Heart right ventricle (tissue), 16 donors: ENCODE measurements at regions not wholly inside any gene's neighbourhood (a gene's known extent, or its start where the extent isn't known, plus 50 kb on each side); places are given as distances from the start of the nearest gene placed in this dataset.

Experiments used
- ATAC-seq, 8 donors: fragments of 200-7000 bp; cut with Tn5 transposase; one replicate each; pipeline ENCODE4 v1.9.1; 2020; ENCODE audit warnings: mild to moderate bottlenecking in 8 of 8, moderate library complexity in 8 of 8, moderate number of reproducible peaks in 1 of 8
- DNase-seq, 2 donors: peaks; one replicate each; pipeline ENCODE4 v3.0.0-alpha.2; 2020
- H3K27ac ChIP-seq, 10 donors: fragments of 200-600 bp; sonication (generic) in 2 of 10; one replicate each; pipeline versions ENCODE4 v1.5.0 to v1.8.0; 2020 to 2022; ENCODE audit warnings: mild to moderate bottlenecking in 3 of 10
- H3K27me3 ChIP-seq, 7 donors: fragments of 200-600 bp; one replicate each; pipeline ENCODE4 v1.8.0; 2021 to 2022; ENCODE audit warnings: mild to moderate bottlenecking in 2 of 7
- H3K36me3 ChIP-seq, 9 donors: fragments of 200-600 bp; sonication (generic) in 1 of 9; one replicate each; pipeline versions ENCODE4 v1.5.0 to v1.8.0; 2020 to 2022; ENCODE audit warnings: mild to moderate bottlenecking in 2 of 9
- H3K4me1 ChIP-seq, 9 donors: fragments of 200-600 bp; sonication (generic) in 1 of 9; one replicate each; pipeline versions ENCODE4 v1.5.0 to v1.8.0; 2020 to 2022; ENCODE audit warnings: mild to moderate bottlenecking in 4 of 9
- H3K4me3 ChIP-seq, 10 donors: fragments of 200-600 bp; sonication (generic) in 2 of 10; one replicate each; pipeline versions ENCODE4 v1.5.0 to v1.8.0; 2020 to 2022; ENCODE audit warnings: mild to moderate bottlenecking in 7 of 10, moderate library complexity in 2 of 10
- H3K9me3 ChIP-seq, 11 donors: fragments of 200-600 bp in 10 of 11; sonication (generic) in 2 of 11; one replicate each; pipeline versions ENCODE4 v1.5.0 to v1.8.0; 2013 to 2022; ENCODE audit warnings: mild to moderate bottlenecking in 2 of 11, control low read depth in 1 of 11, moderate library complexity in 1 of 11
- WGBS, 2 donors: extraction: QIAGEN DNeasy Blood & Tissue Kit; methylation state at CpG; one replicate each; pipeline ENCODE4 v1.1.7; 2013; ENCODE audit warnings: inconsistent platforms in 1 of 2; 5-methylcytosine and 5-hydroxymethylcytosine counted together
- intact Hi-C, 10 donors: fragments of 100-400 bp; cut with DNase I; formaldehyde crosslinking; loops; one replicate each; pipeline versions ENCODE4 v1.11.1 to v1.14.2; 2022
- TF ChIP-seq, protein P1 (sequence below), 9 donors: fragments of 200-600 bp; sonication (generic) in 2 of 9; IDR thresholded peaks; one replicate each; pipeline versions ENCODE4 v1.5.0 to v1.8.0; 2021 to 2022; ENCODE audit warnings: antibody characterized with exemption in 9 of 9, mild to moderate bottlenecking in 5 of 9, moderate library complexity in 1 of 9
- donor health status: Arrhythmogenic right ventricular cardiomyopathy.
- donor health status: ischemic (EF 13 %, LVEDD 7.1; RV severe dilation, severe dysfunction).
- donor health status: healthy with polysubstance abuse.
- donor health status: DM: no; HTN: yes; CAD: no.
- donor health status: DM: no; HTN: no; CAD: no.
- donor health status: ischemic (EF 25% LVEDD 6.9; RV normal size, moderate dysfunction).
- donor health status: ischemic (EF 25% LVEDD 5.7; RV mildly dilated, moderate dysfunction).
- donor health status: healthy.
- donor health status: DM: yes; HTN: yes; CAD: no.
- donor health status: Ischemic cardiomyopathy.
- donor health status: ischemic (EF 35%, LVEDD 5.7; RV mildly dilated, moderate dysfunction).
- donor health status: nonischemic (EF 11% LVEDD 7.7; RV severe dilation, severe dysfunction).
- donor health status: DM: yes; HTN: yes; CAD: no.
- donor health status: PGD.
- donor health status: ischemic (EF 29% LVEDD 5.4; RV normal size, mild dysfunction).
- donor health status: nonischemic (EF 23%, LVEDD 6.1; RV moderate dilation, normal function).

DNA sequence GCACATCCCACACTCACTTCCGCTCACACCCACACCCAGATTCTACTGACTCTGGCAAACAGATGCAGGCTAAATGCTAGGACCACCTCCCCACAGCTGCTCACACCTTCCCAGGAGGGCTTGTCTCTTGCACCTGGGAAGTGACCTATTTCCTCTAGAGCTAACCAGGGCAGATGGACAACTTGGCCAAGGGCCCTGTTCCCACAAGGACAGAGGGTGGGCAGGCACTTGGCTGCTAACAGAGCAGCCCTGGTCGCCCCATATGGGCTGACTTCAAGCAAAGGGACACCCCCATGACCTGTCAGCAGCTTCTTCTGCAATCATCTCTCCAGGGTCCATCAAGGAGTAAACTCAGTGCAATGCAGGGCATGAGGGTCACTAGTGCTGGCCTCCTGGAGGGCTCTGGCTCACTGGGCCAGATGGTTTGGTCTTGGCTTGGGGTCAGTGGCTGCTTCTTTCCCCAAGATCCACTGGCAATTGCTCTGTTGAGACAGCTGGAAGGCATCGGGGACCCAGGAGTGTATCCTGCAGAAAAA, 641.5 kb downstream of the PLPP3 start:
- peaks cover 0 to 14% (median 0%) of the 10 kb centered on the region in 11 donors for H3K9me3 ChIP-seq
- peak overlapping the region in 1 of 10 donors; percentile 23 for H3K27ac ChIP-seq
- no peaks in the 10 kb centered on the region for H3K27me3 ChIP-seq
- intact Hi-C loops, result no loop called here
- WGBS, 2 donors, result 86 to 89% methylated on average over 3 of the region's 3 CpGs
- TF ChIP-seq, protein P1, sequence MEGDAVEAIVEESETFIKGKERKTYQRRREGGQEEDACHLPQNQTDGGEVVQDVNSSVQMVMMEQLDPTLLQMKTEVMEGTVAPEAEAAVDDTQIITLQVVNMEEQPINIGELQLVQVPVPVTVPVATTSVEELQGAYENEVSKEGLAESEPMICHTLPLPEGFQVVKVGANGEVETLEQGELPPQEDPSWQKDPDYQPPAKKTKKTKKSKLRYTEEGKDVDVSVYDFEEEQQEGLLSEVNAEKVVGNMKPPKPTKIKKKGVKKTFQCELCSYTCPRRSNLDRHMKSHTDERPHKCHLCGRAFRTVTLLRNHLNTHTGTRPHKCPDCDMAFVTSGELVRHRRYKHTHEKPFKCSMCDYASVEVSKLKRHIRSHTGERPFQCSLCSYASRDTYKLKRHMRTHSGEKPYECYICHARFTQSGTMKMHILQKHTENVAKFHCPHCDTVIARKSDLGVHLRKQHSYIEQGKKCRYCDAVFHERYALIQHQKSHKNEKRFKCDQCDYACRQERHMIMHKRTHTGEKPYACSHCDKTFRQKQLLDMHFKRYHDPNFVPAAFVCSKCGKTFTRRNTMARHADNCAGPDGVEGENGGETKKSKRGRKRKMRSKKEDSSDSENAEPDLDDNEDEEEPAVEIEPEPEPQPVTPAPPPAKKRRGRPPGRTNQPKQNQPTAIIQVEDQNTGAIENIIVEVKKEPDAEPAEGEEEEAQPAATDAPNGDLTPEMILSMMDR (IDR thresholded peaks at IDR 0.05), result no peak
- no peak for DNase-seq
- no peak overlapping the region for H3K4me3 ChIP-seq
- peak in 7 of 8 donors; percentile 14 to 65 (median 35) for ATAC-seq
- H3K36me3 ChIP-seq, result no peaks in the 10 kb centered on the region
- H3K4me1 ChIP-seq, result peaks cover 0 to 15% (median 7%) of the 10 kb centered on the region in 9 donors

DNA sequence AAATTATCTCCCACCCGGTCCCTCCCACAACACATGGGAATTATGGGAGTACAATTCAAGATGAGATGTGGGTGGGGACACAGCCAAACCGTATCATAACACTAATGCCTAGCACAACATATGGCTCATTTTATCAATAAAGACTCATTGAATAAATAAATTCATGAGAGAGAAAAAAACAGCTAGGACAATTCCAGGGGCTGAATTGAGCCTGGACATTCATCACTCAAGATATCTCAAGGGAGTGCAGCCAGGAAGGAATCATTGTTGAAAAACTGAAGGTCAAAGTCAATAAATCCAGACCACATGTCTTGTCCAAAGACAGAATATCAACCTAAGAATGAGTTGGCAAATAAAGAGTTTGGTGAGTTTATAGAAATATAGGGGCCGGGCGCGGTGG, 644.1 kb downstream of the PLPP3 start:
- DNase-seq (no peak), ATAC-seq (no peak)
- Histone ChIP-seq H3K4me3 (no peak overlapping the region), H3K9me3 (peaks cover 0 to 14% (median 0%) of the 10 kb centered on the region in 11 donors), H3K27ac (no peak overlapping the region), H3K27me3 (no peaks in the 10 kb centered on the region), H3K4me1 (peaks cover 0 to 35% (median 21%) of the 10 kb centered on the region in 9 donors), H3K36me3 (no peaks in the 10 kb centered on the region)
- intact Hi-C loops, result no loop called here
- WGBS, 2 donors, result 57 to 58% methylated on average over 3 of the region's 5 CpGs
- TF ChIP-seq, protein P1 (IDR thresholded peaks at IDR 0.05), result no peak

DNA sequence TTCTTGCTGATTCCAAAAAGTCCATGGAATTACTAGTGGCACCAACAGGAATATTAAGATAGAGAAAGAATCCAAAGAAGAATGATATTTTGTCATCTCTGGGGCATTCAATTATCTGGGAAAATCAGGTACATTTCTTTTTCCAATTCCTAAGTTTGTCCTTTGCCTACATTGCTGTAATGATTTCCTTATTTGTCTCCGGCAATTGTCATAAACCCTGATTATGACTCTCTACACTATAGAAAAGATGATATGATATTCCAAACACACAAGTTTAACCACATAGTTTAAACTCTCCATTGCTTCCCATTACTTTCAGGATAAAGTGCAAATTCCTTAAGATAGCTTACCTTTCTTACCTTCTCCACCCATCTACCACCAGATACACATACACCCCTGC, 647.0 kb downstream of the PLPP3 start:
- no peaks in the 10 kb centered on the region for H3K36me3 ChIP-seq
- peak overlapping the region in 4 of 10 donors; percentile 14 to 39 (median 28) for H3K27ac ChIP-seq
- peaks cover 0 to 22% (median 16%) of the 10 kb centered on the region in 9 donors for H3K4me1 ChIP-seq
- H3K9me3 ChIP-seq, result peaks cover 0 to 14% (median 0%) of the 10 kb centered on the region in 11 donors
- TF ChIP-seq, protein P1 (IDR thresholded peaks at IDR 0.05), result no peak
- no peak for DNase-seq
- no peak overlapping the region for H3K4me3 ChIP-seq
- intact Hi-C loops, result no loop called here
- H3K27me3 ChIP-seq, result no peaks in the 10 kb centered on the region
- ATAC-seq, result no peak
- 96 to 100% methylated on average over 1 of the region's 1 CpG for WGBS, 2 donors

DNA sequence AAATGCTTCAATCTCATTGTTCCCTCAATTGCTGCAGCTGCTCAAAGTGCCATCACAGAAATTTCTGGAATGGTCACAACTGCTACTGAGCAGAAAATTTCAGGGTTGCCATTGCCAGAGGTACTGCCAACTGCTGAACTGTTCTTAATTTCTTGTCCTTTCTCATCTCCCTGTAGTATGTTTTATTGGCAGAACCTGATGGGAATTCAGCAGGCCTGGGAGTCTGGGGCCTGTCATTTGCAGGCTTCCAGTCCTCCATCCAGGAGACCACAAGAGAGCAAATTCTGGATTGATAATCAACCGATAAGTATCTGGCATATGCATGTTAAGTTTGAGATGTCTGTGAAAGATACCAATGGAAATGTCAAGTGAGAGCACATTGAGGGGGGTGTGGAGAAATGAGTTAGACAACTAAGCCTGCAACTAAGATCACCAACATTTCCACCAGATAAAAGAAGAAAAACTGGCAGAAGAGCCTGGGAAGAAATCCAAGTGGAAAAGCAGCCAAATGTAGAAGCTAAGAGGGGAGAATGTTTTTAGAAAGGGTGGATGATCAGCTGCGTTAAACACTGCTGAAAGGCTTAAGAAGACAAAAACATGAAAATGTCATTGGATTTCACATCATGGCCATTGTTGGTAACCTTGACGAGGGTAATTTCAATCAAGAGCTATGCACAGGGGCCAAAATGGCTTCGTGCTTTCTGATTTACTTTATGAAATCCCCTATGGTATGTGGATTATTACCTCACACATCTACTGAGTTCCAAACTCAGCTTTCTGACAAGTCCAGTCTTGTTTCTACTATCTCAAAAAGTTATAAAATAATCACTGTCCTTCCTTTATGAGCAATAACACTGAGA, 648.1 kb downstream of the PLPP3 start:
- 36 to 38% methylated on average over 4 of the region's 4 CpGs for WGBS, 2 donors
- Histone ChIP-seq H3K4me3 (no peak overlapping the region), H3K4me1 (peaks cover 0 to 22% (median 16%) of the 10 kb centered on the region in 9 donors), H3K27me3 (no peaks in the 10 kb centered on the region), H3K27ac (peak overlapping the region in 6 of 10 donors; percentile 7 to 39 (median 26)), H3K36me3 (no peaks in the 10 kb centered on the region), H3K9me3 (peaks cover 0 to 14% (median 0%) of the 10 kb centered on the region in 11 donors)
- peak in 1 of 2 donors; percentile 31 for DNase-seq
- ATAC-seq, result peak in 6 of 8 donors; percentile 52 to 80 (median 58)
- intact Hi-C loops, result no loop called here
- TF ChIP-seq, protein P1 (IDR thresholded peaks at IDR 0.05), result no peak
